Activated CD8-positive, alpha-beta memory T cell treated with anti-CD3 and anti-CD28 coated beads for 4 hours (primary cell): ENCODE measurements at regions not wholly inside any gene's neighbourhood (a gene's known extent, or its start where the extent isn't known, plus 50 kb on each side); places are given as distances from the start of the nearest gene placed in this dataset.

Experiments used
- DNase-seq, 2 donors: peaks; one replicate each; pipeline ENCODE4 v3.0.0-alpha.2; 2020; ENCODE audit warnings: low read depth in 2 of 2

- no peak for DNase-seq
These were observed 66.9 kb upstream of the C15orf39 start for GRCh38 chr15:75134748-75135147.

DNA sequence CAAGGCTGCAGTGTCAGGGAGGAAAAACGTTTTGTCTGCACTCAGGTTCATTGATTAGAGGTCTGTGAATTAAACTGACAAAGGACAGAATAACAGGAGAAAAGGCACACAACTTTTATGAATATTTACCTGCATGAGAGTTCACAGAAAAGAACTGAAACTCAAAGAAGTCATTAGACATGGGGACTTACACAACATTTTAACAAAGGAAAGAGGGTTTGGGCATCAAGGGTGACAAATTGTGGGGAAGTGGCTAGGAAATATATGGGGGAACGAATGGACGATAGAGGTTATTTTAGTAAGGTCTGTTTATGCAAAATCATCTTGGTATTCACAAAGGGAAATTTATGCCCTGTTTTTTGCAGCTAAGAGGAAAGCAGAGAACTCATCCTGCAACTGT is 65.6 kb upstream of the C15orf39 start:
- DNase-seq: no peak

GRCh38 chr15:75136758-75137157 is 64.9 kb upstream of the C15orf39 start:
- DNase-seq: no peak

GRCh38 chr15:75138016-75138999 is 63.4 kb upstream of the C15orf39 start:
- DNase-seq: no peak

DNA sequence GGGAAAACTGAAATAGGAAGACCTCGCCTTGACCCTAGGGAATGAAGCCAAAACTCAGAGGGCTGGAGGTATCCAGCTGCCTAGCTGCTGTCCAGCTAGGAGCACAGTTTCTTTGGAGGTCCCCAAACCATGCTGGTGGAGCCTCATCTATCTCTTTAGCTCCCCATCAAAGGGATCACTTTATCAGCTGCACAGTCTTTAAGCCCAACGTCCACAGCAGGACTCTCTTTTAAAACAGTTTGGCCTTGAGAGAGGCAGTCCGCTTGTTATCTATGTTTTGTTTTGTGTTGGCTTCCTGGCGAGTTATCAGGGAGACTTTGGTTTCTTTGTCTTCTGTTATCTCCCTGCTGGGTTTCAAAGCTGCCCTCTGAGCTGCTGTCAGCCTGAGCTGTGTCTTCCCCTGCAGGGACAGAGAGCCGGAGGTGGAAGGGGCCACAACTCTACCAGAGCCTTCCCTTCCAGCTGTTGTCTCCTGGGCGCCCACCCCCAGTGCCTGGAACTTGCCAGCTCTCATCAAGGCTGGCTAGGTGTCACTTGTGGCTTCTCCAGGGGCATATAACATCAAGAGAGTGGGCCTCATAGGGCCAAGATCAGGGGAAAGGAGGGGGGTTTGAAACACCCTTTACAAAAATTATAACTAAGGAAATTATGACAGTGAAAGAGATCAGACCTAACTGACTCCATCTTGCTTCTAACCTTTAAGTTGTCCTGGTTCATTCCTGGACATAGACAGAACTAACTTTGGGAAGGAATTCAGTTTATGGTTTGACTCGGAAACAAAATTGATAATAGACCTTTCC is 61.4 kb upstream of the C15orf39 start:
- DNase-seq: no peak

GRCh38 chr15:75142499-75142898 is 59.2 kb upstream of the C15orf39 start:
- DNase-seq: no peak

DNA sequence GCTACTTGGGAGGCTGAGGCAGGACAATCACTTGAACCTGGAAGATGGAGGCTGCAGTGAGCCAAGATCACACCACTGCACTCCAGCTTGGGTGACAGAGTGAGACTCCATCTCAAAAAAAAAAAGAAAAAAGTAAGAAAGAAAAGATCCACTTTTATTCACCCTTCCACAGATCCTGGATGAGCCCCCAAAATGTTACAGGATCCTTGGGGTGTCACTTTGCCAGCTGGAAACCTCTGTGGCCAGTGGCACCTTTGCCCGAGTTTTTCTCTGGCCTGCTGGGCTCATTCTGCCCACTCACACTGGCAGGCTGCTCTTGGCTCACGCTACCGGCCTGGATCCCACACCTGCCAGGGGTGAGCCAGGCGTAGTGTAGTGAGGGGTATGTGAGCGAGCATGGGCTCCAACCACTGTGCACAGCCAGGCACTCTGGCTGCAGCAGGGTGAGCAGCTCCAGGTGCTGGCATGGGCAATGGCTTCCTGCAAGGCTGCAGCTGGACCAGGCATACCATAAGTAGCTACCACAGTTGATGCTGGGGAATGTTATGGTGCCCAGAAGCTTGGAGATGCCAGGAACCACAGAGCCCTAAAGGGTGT is 57.8 kb upstream of the C15orf39 start:
- DNase-seq: no peak

GRCh38 chr15:75145027-75145841 is 56.4 kb upstream of the C15orf39 start:
- no peak for DNase-seq

GRCh38 chr15:75148280-75148679 is 53.4 kb upstream of the C15orf39 start:
- no peak for DNase-seq

DNA sequence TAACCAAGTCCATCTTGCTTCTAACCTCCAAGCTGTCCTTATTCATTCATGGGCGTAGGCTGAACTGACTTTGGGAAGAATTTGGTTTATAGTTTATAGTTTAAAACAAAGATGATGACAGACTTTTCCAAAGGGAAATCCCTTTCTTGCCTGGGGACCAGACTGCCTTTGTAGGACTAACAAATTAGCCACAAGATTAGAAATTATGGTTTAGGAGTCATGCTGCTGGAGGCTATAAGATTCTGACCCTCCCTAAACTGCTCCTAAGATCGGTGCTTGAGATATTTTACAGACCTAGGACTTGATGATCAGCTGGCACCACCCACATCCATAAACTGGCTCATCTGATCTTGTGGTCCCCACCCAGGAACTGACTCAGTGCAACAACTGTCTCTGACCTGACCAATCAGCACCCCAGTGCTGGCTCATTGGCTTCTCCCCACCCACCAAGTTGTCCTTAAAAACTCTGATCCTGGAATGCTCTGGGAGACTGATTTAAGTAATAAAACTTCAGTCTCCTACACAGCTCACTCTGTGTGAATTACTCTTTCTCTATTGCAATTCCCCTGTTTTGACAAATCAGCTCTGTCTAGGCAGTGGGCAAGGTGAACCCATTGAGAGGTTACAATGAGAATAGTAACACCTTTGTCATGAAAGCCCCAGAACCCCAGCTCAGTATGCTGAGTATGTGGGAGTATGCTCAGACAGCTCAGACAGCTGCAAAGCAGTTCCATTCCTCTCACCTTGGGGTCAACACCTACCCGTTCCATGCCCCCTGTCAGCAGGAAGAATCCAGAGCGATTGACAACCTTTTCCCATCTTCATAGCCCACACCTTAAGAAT is 51.6 kb upstream of the C15orf39 start:
- no peak for DNase-seq

DNA sequence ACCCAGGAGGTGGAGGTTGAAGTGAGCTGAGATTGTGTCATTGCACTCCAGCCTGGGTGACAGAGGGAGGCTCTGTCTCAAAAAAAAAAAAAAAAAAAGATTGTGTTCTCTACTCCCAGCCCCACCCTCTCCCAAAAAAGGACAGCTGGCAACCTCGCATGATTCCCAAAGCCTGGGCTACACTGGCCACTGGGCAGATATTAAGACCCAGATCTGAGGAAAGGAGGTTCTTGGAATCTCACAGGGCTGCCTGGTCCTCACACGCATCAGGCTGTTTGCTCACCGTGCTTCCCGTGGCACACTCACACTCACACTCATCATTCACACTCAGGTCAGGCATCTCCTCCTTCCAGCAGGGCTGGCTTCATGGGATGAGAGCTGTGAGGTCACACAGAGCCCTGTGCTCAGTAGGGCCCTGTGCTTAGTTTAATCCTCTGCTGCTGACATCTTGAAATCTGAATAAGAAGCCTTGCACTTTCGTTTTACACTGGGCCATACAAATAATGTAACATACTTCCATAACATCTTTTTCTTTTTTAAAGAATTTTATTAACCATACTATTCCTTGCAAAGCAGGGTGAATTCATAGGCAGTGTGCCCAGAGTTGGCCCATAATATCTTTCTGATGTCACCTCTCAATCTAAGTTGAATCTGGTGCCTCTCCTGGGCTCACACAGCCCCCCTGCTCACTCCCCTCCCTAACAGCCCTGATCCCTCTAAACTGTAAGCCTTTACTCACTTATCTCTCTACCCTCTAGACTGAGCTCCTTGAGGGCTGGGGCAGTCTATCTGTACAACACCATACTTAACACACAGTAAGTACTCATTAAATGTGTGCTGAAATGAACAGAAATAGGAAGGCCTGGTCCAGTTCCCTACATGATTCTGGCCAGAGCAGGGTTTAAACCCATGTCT is 50.2 kb upstream of the C15orf39 start:
- DNase-seq: no peak
